ENCODE measurements at regions not wholly inside any gene's neighbourhood (a gene's known extent, or its start where the extent isn't known, plus 50 kb on each side); places are given as distances from the start of the nearest gene placed in this dataset.
"Not testable (repeated sequence)": the region's sequence is repeated elsewhere in the genome, so short reads cannot be mapped to it uniquely, and the experiment has no call there.

- no peak for DNase-seq
Observed at GRCh38 chr6:17012421-17013225, 89.2 kb upstream of the STMND1 start.

GRCh38 chr6:17011985-17012384 is 89.9 kb upstream of the STMND1 start:
- no peak for DNase-seq

GRCh38 chr6:17007749-17008148 is 94.1 kb upstream of the STMND1 start:
- no peak for DNase-seq

GRCh38 chr6:17006543-17006942 is 95.3 kb upstream of the STMND1 start:
- no peak for DNase-seq

GRCh38 chr6:17004269-17004668 is 97.6 kb upstream of the STMND1 start:
- DNase-seq = no peak

- no peak for DNase-seq
Observed at GRCh38 chr6:17002123-17002522, 99.7 kb upstream of the STMND1 start.

- DNase-seq = no peak
Observed at GRCh38 chr6:17001188-17001587, 100.7 kb upstream of the STMND1 start.

- no peak for DNase-seq
Observed at GRCh38 chr6:16999491-17000436, 102.1 kb upstream of the STMND1 start.

- DNase-seq = no peak
Observed at GRCh38 chr6:16998461-16998860, 103.4 kb upstream of the STMND1 start.

- no peak for DNase-seq
Observed at GRCh38 chr6:16995511-16996250, 106.2 kb upstream of the STMND1 start.

- DNase-seq = no peak
Observed at GRCh38 chr6:16993396-16993795, 108.5 kb upstream of the STMND1 start.

- DNase-seq = no peak
Observed at GRCh38 chr6:16991981-16992629, 109.7 kb upstream of the STMND1 start.

GRCh38 chr6:16989976-16990375 is 111.9 kb upstream of the STMND1 start:
- DNase-seq = not testable (repeated sequence)

- no peak for DNase-seq
Observed at GRCh38 chr6:16989382-16989781, 112.5 kb upstream of the STMND1 start.

GRCh38 chr6:16987996-16988395 is 113.9 kb upstream of the STMND1 start:
- no peak for DNase-seq

GRCh38 chr6:16985513-16986284 is 116.2 kb upstream of the STMND1 start:
- no peak for DNase-seq

GRCh38 chr6:16982807-16983206 is 119.0 kb upstream of the STMND1 start:
- DNase-seq = no peak

GRCh38 chr6:16979677-16980370 is 122.0 kb upstream of the STMND1 start:
- no peak for DNase-seq

GRCh38 chr6:16978686-16979085 is 123.2 kb upstream of the STMND1 start:
- DNase-seq = no peak

GRCh38 chr6:16976385-16977183 is 125.3 kb upstream of the STMND1 start:
- no peak for DNase-seq
